HCT116 (cell line): ENCODE measurements at regions not wholly inside any gene's neighbourhood (a gene's known extent, or its start where the extent isn't known, plus 50 kb on each side); places are given as distances from the start of the nearest gene placed in this dataset.

Experiments used
- CEBPB ChIP-seq: IDR thresholded peaks from 2 replicates; pipeline ENCODE4 v1.6.1; 2012; ENCODE audit warnings: low read depth
- EZH2 ChIP-seq: fragments of 200-600 bp; sonication (generic); IDR thresholded peaks from 2 replicates; pipeline ENCODE4 v1.6.1; 2017; ENCODE audit warnings: antibody characterized with exemption, mixed run types
- EZH2phosphoT487 ChIP-seq: fragments of 200-600 bp; IDR thresholded peaks from 2 replicates; pipeline ENCODE4 v1.6.1; 2018; ENCODE audit warnings: antibody characterized with exemption, borderline replicate concordance
- POLR2A ChIP-seq: IDR thresholded peaks from 2 replicates; pipeline ENCODE4 v1.7.0; 2011; ENCODE audit warnings: borderline replicate concordance; ENCODE audit not compliant: insufficient read depth, insufficient read length; ENCODE audit errors: extremely low read depth
- POLR2AphosphoS5 ChIP-seq: IDR thresholded peaks from 2 replicates; pipeline ENCODE4 v1.6.1; 2011; ENCODE audit warnings: mild to moderate bottlenecking, low read depth, low read length, moderate library complexity
- RAD21 ChIP-seq: IDR thresholded peaks from 2 replicates; pipeline ENCODE4 v1.6.1; 2012; ENCODE audit warnings: low read depth, mild to moderate bottlenecking
- TCF7L2 ChIP-seq: IDR thresholded peaks from 2 replicates; pipeline ENCODE4 v1.7.0; 2011; ENCODE audit warnings: borderline replicate concordance, inconsistent platforms; ENCODE audit not compliant: insufficient read depth, insufficient read length; ENCODE audit errors: extremely low read depth
- ZNF274 ChIP-seq: fragments of 200-500 bp; sonication (Bioruptor generic); IDR thresholded peaks from 2 replicates; pipeline ENCODE4 v1.6.1; 2014; ENCODE audit warnings: mild to moderate bottlenecking, low read depth, low read length, inconsistent platforms
- TF ChIP-seq, protein P1 (sequence below), 3 experiments: fragments of 200-600 bp in 1 of 3; sonication (generic) in 1 of 3; IDR thresholded peaks in 2 of 3; conservative IDR thresholded peaks in 1 of 3; 2 replicates each; pipeline ENCODE4 v1.5.1; 2012 to 2017; ENCODE audit warnings: low read depth in 2 of 3, low read length in 2 of 3, antibody characterized with exemption in 1 of 3, borderline replicate concordance in 1 of 3, control low read depth in 1 of 3, mild to moderate bottlenecking in 1 of 3, mixed read lengths in 1 of 3, mixed run types in 1 of 3, moderate library complexity in 1 of 3; ENCODE audit not compliant: insufficient read depth in 1 of 3
- TF ChIP-seq, protein P2 (sequence below): IDR thresholded peaks from 2 replicates; pipeline ENCODE4 v1.6.1; 2012
- TF ChIP-seq, protein P3 (sequence below): IDR thresholded peaks from 2 replicates; pipeline ENCODE4 v1.6.1; 2012; ENCODE audit warnings: low read depth
- TF ChIP-seq, protein P4 (sequence below): IDR thresholded peaks from 2 replicates; pipeline ENCODE4 v1.6.1; 2011; ENCODE audit warnings: mild to moderate bottlenecking, low read length, moderate library complexity; ENCODE audit not compliant: insufficient replicate concordance; ENCODE audit errors: extremely low read depth

DNA sequence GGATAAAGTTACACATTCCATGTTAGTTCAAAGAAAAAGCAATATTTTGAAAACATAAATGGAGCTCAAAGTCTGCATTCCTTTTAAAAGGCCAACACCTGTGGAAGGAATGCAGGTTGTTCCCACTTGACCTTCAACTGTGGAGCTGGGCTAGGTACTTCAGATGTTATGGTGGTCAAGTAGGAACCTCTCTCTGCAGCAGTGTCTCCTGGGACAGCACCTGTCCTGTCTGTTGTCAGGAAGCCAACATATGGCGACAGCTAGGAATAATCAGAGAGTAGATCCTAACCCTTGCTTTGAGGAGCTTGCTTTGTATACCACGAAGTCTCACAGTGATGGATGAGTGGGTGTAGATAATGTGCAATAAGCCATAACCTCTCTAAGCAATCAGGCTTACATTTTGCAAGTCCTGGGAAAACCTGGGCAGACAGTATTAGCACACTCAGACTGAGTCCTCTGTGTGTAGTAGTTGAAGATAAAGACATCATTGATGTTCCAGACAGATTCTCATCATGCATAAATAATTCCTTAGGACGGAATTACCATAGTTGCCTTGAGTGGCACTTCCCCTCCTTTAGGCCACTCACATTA lies 347.5 kb downstream of the PRL start:
- TF ChIP-seq, protein P1, sequence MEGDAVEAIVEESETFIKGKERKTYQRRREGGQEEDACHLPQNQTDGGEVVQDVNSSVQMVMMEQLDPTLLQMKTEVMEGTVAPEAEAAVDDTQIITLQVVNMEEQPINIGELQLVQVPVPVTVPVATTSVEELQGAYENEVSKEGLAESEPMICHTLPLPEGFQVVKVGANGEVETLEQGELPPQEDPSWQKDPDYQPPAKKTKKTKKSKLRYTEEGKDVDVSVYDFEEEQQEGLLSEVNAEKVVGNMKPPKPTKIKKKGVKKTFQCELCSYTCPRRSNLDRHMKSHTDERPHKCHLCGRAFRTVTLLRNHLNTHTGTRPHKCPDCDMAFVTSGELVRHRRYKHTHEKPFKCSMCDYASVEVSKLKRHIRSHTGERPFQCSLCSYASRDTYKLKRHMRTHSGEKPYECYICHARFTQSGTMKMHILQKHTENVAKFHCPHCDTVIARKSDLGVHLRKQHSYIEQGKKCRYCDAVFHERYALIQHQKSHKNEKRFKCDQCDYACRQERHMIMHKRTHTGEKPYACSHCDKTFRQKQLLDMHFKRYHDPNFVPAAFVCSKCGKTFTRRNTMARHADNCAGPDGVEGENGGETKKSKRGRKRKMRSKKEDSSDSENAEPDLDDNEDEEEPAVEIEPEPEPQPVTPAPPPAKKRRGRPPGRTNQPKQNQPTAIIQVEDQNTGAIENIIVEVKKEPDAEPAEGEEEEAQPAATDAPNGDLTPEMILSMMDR (IDR thresholded peaks at IDR 0.05 in 2 of 3, conservative IDR thresholded peaks at IDR 0.05 in 1 of 3; ENCODE audit: borderline replicate concordance in 1 of 3, insufficient read depth in 1 of 3, low read depth in 2 of 3, low read length in 2 of 3), result no peak
- no peak for TF ChIP-seq POLR2AphosphoS5
- no peak for TF ChIP-seq ZNF274
- no peak for TF ChIP-seq POLR2A
- TF ChIP-seq EZH2phosphoT487, result no peak
- TF ChIP-seq, protein P2, sequence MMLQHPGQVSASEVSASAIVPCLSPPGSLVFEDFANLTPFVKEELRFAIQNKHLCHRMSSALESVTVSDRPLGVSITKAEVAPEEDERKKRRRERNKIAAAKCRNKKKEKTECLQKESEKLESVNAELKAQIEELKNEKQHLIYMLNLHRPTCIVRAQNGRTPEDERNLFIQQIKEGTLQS, result no peak
- TF ChIP-seq, protein P3, sequence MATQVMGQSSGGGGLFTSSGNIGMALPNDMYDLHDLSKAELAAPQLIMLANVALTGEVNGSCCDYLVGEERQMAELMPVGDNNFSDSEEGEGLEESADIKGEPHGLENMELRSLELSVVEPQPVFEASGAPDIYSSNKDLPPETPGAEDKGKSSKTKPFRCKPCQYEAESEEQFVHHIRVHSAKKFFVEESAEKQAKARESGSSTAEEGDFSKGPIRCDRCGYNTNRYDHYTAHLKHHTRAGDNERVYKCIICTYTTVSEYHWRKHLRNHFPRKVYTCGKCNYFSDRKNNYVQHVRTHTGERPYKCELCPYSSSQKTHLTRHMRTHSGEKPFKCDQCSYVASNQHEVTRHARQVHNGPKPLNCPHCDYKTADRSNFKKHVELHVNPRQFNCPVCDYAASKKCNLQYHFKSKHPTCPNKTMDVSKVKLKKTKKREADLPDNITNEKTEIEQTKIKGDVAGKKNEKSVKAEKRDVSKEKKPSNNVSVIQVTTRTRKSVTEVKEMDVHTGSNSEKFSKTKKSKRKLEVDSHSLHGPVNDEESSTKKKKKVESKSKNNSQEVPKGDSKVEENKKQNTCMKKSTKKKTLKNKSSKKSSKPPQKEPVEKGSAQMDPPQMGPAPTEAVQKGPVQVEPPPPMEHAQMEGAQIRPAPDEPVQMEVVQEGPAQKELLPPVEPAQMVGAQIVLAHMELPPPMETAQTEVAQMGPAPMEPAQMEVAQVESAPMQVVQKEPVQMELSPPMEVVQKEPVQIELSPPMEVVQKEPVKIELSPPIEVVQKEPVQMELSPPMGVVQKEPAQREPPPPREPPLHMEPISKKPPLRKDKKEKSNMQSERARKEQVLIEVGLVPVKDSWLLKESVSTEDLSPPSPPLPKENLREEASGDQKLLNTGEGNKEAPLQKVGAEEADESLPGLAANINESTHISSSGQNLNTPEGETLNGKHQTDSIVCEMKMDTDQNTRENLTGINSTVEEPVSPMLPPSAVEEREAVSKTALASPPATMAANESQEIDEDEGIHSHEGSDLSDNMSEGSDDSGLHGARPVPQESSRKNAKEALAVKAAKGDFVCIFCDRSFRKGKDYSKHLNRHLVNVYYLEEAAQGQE, result no peak
- no peak for TF ChIP-seq TCF7L2
- TF ChIP-seq CEBPB, result no peak
- no peak for TF ChIP-seq EZH2
- TF ChIP-seq RAD21, result no peak
- TF ChIP-seq, protein P4, sequence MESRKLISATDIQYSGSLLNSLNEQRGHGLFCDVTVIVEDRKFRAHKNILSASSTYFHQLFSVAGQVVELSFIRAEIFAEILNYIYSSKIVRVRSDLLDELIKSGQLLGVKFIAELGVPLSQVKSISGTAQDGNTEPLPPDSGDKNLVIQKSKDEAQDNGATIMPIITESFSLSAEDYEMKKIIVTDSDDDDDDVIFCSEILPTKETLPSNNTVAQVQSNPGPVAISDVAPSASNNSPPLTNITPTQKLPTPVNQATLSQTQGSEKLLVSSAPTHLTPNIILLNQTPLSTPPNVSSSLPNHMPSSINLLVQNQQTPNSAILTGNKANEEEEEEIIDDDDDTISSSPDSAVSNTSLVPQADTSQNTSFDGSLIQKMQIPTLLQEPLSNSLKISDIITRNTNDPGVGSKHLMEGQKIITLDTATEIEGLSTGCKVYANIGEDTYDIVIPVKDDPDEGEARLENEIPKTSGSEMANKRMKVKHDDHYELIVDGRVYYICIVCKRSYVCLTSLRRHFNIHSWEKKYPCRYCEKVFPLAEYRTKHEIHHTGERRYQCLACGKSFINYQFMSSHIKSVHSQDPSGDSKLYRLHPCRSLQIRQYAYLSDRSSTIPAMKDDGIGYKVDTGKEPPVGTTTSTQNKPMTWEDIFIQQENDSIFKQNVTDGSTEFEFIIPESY, result no peak
